ENCODE measurements at regions not wholly inside any gene's neighbourhood (a gene's known extent, or its start where the extent isn't known, plus 50 kb on each side); places are given as distances from the start of the nearest gene placed in this dataset.
"Not testable (repeated sequence)": the region's sequence is repeated elsewhere in the genome, so short reads cannot be mapped to it uniquely, and the experiment has no call there.

DNA sequence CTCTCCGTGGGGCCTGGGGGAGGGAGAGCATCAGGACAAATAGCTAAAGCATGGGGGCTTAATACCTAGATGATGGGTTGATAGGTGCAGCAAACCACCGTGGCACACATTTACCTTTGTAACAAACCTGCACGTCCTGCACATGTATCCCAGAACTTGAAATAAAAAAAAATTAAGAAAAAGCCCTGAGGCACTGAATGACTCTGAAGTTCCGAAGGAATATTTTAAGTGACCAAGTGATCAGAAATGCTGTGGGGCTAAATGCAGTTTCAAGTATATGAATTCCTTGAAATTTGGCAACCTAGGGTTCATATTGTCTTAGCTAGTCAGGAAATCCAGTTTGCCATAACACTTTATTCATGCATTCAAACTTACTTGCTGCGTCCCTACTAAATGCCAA lies 127.5 kb downstream of the MC4R start:
- Mint-ChIP-seq H3K9me3 (peaks cover 2% of the 10 kb centered on the region), H3K4me3 (no peak overlapping the region)
- POLR2A ChIA-PET, result no interaction called here

DNA sequence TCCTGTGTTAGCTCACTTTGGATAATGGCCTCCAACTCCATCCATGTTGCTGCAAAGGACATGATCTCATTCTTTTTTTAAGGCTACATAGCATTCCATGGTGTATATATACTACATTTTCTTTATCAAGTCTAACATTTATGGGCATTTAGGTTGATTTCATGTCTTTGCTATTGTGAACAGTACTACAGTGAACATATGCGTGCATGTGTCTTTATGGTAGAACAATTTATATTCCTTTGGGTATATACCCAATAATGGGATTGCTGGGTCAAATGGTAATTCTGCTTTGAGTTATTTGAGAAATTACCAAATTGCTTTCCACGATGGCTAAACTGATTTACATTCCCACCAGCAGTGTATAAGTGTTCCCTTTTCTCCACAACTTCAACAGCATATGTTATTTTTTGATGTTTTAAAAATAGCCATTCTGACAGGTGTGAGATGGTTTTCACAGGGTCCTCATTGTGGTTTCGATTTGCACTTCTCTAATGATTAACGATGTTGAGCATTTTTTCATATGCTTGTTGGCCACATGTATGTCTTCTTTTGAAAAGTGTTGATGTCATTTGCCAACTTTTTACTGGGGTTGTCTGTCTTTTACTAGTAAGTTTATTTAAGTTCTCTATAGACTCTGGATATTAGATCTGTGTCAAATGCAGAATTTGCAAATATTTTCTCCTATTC lies 133.4 kb downstream of the MC4R start:
- H3K36me3 Mint-ChIP-seq (ENCODE audit: low read depth); H3K9me3 Mint-ChIP-seq; H3K4me3 Mint-ChIP-seq; DNase-seq; CTCF ChIA-PET; POLR2A ChIA-PET; H3K4me1 Mint-ChIP-seq; H3K27me3 Mint-ChIP-seq; H3K27ac Mint-ChIP-seq: not testable (repeated sequence)

More for the DNA sequence above, 127.5 kb downstream of the MC4R start:
- no peaks in the 10 kb centered on the region for H3K4me1 Mint-ChIP-seq
- no peaks in the 10 kb centered on the region for H3K27me3 Mint-ChIP-seq
- no peak for DNase-seq
- no peak overlapping the region for H3K27ac Mint-ChIP-seq
- CTCF ChIA-PET, result no interaction called here
- H3K36me3 Mint-ChIP-seq (ENCODE audit: low read depth), result no peaks in the 10 kb centered on the region

DNA sequence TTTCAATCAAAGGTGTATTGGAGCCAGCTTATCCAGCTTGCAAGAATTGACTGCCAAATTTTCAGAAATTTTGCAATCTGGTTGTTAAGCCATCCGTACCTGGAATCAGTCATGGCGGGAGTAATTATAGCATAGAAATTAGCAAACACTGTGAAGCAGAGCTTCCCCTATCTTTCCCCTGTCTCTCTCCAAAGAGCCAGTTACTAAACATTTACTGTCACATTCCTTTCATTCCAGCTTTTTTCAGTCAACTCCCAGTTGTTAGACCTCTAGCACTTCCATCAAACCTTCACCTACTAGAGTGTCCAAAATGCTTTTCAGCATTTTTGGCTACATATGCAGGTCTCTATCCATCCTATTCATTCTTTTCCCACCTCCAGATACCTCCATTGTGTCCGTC lies 137.4 kb downstream of the MC4R start:
- no peak overlapping the region for H3K4me3 Mint-ChIP-seq
- CTCF ChIA-PET, result no interaction called here
- POLR2A ChIA-PET, result no interaction called here
- no peaks in the 10 kb centered on the region for H3K4me1 Mint-ChIP-seq
- H3K36me3 Mint-ChIP-seq (ENCODE audit: low read depth), result no peaks in the 10 kb centered on the region
- no peak for DNase-seq
- H3K27ac Mint-ChIP-seq, result no peak overlapping the region
- no peaks in the 10 kb centered on the region for H3K9me3 Mint-ChIP-seq
- no peaks in the 10 kb centered on the region for H3K27me3 Mint-ChIP-seq

DNA sequence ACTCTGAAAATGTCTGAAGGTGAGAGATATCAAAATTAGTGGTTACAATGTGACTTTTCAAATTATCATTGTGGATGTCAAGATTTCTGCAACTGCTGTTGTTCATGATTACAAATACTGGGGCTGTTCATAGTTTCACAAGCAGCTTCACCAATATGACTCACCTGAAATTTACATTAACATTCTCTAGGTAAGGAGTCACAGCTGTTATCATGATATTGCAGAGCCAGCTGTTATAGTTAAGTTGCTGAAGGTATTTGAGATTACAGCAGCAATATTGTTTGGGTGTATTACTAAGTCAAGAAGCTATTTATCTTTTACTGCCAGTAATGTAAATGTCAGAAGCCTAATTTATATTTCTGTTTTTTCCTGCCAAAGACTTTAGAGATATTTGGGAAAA lies 140.0 kb downstream of the MC4R start:
- no peak overlapping the region for H3K27ac Mint-ChIP-seq
- H3K4me3 Mint-ChIP-seq, result no peak overlapping the region
- H3K27me3 Mint-ChIP-seq, result no peaks in the 10 kb centered on the region
- ChIA-PET POLR2A (no interaction called here), CTCF (no interaction called here)
- H3K4me1 Mint-ChIP-seq, result no peaks in the 10 kb centered on the region
- H3K9me3 Mint-ChIP-seq, result no peaks in the 10 kb centered on the region
- no peaks in the 10 kb centered on the region for H3K36me3 Mint-ChIP-seq (ENCODE audit: low read depth)
- no peak for DNase-seq

DNA sequence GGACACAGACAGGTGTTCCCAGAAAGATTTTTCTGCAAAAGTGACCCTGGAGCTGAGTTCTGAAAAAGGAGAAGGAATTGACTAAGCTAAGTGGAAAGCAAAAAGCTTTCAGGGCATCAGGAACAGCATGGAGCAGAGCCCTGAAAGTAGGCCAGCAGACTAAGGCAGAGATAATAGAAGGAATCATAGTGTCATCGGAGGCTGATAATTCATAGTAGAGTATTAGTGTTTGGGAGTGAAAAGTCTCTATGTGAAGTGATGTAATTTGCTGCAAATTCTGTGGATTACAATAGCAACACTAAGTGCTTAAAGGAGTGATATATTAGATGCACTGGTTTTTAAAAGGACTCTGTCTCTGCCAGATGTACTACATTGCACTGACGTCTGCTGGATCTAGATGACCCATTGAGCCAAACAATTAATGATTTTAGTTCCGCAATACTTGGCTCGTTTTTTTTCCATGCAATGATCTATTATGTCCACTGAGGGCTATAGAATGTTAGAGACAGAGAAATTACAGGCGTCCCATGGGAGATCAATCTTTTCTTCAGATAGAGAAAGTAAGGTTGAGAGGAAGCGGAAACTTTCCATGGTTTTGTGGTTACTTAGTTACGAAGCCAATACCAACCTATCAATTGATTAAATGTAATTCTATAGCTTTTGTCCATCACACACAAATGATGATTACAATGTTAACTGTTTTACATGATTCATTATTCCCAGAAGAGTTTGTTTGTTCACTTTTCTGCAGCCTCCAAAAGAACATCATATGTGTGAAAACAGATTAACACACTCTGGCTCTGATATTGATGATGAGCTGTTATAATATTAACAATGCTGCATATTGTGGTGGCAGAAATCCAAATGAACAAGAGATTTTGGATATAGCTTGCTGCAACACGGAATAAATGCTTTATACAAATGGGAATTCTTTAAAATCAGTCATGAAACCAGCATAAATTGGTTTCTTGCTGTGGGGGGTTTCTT lies 143.7 kb downstream of the MC4R start:
- ChIA-PET CTCF (no interaction called here), POLR2A (no interaction called here)
- no peak for DNase-seq
- Mint-ChIP-seq H3K36me3 (ENCODE audit: low read depth) (no peaks in the 10 kb centered on the region), H3K4me1 (no peaks in the 10 kb centered on the region), H3K4me3 (no peak overlapping the region), H3K27ac (no peak overlapping the region), H3K27me3 (no peaks in the 10 kb centered on the region), H3K9me3 (peaks cover 8% of the 10 kb centered on the region)

DNA sequence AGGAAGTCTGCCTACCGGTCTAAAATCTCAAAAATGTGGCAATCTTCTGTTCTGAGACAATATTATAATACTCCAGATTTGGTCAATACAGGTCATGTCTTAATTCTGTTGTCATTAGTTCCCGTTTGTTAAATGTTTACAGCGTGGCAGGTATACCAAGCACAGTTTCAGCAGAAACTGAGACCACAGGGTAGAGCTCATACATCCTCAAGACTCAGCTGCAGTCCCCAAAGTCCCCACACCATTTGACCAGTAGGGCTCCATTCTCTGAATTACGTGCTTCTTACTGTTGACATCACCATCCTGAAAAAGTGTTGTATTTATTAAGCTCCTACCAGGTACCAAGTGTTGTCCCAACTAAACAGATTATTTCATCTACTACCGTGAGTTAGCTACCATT lies 157.1 kb downstream of the MC4R start:
- Mint-ChIP-seq H3K27ac (no peak overlapping the region), H3K36me3 (ENCODE audit: low read depth) (no peaks in the 10 kb centered on the region), H3K27me3 (no peaks in the 10 kb centered on the region), H3K4me3 (no peak overlapping the region), H3K9me3 (no peaks in the 10 kb centered on the region), H3K4me1 (no peaks in the 10 kb centered on the region)
- ChIA-PET POLR2A (no interaction called here), CTCF (no interaction called here)
- no peak for DNase-seq

DNA sequence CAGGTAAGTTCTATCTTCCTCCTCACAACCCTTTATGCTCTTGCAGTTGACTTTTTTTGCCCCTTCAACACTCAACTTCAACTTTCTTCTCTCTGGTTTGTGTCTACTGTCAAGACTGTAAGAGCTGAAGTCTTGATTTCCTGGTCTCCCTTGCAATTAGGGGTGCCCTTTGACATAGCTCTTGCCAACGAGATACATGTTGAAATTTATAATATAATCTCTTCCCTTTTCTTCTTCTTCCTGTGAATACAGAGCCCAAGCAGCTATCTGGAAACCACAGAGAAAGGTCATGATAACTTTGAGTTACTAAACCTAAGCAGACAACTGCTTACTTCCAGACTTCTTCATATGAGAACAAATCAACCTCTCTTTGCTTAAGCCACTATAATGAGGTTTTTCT lies 163.5 kb downstream of the MC4R start:
- Mint-ChIP-seq H3K9me3 (no peaks in the 10 kb centered on the region), H3K4me3 (no peak overlapping the region), H3K4me1 (no peaks in the 10 kb centered on the region), H3K27ac (no peak overlapping the region), H3K27me3 (no peaks in the 10 kb centered on the region), H3K36me3 (ENCODE audit: low read depth) (no peaks in the 10 kb centered on the region)
- CTCF ChIA-PET, result no interaction called here
- POLR2A ChIA-PET, result no interaction called here
- no peak for DNase-seq

DNA sequence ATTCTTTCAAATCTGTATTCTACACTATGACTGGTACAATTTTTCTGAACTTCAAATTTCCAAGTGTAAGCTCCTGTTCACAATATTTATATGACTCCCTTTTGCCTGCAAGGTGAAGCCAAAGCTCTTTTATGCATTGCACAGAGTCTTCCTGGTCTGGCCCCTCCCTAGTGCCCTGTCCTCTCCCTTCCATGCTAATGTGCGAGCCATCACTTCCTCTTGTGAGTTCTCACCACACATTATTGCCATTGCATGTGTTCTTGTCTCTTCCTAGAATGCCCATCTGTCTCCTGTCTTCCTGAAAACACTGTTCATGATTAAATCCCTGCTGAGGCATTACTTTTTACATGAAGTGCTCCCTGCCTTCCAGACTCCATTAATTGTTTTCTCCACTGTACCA lies 169.9 kb downstream of the MC4R start:
- ChIA-PET POLR2A (no interaction called here), CTCF (no interaction called here)
- H3K36me3 Mint-ChIP-seq (ENCODE audit: low read depth), result no peaks in the 10 kb centered on the region
- H3K27ac Mint-ChIP-seq, result no peak overlapping the region
- H3K9me3 Mint-ChIP-seq, result no peaks in the 10 kb centered on the region
- H3K4me3 Mint-ChIP-seq, result no peak overlapping the region
- no peaks in the 10 kb centered on the region for H3K27me3 Mint-ChIP-seq
- no peak for DNase-seq
- no peaks in the 10 kb centered on the region for H3K4me1 Mint-ChIP-seq

DNA sequence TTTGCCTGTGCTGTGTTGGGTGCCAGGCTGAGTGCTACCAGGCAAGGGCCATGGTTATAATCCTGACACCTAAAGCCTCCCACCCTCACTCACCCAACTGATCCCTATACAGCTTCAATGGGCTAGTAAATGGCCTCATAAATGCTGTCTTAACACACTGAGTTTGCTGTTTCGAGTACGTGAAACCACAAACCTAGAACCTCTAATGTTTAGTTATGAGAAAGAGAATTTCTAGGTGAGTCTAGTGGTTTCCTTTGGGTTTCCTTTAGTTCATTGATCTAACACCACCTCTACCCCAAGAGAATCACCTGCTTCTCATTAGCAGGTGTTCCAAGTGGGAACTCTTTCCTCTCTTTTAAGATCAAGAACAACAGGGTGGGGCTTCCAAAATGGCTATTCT lies 172.0 kb downstream of the MC4R start:
- H3K9me3 Mint-ChIP-seq, result no peaks in the 10 kb centered on the region
- DNase-seq, result no peak
- no peaks in the 10 kb centered on the region for H3K36me3 Mint-ChIP-seq (ENCODE audit: low read depth)
- POLR2A ChIA-PET, result no interaction called here
- H3K27ac Mint-ChIP-seq, result no peak overlapping the region
- no peaks in the 10 kb centered on the region for H3K27me3 Mint-ChIP-seq
- no peaks in the 10 kb centered on the region for H3K4me1 Mint-ChIP-seq
- CTCF ChIA-PET, result no interaction called here
- H3K4me3 Mint-ChIP-seq, result no peak overlapping the region

DNA sequence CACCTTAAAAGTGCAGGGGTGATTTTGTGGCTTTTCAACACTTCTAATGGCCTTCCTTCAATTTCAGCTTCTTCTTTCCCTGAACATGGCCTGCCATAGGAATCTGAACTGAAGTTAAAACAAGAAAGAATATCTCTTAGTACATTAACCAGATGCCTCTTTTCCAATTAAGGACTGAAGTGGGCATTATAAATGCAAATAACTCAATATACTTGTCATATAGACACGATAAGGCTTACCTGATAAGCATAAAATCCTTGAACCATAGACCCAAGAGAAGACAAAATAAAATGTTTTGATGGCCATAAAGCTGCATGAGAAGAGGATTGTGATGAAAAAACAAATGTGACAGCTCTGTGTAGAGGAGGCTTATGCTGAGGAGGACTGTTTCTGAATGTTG lies 173.1 kb downstream of the MC4R start:
- CTCF ChIA-PET, result no interaction called here
- Mint-ChIP-seq H3K27ac (no peak overlapping the region), H3K4me1 (no peaks in the 10 kb centered on the region), H3K9me3 (no peaks in the 10 kb centered on the region), H3K27me3 (no peaks in the 10 kb centered on the region), H3K36me3 (ENCODE audit: low read depth) (no peaks in the 10 kb centered on the region), H3K4me3 (no peak overlapping the region)
- no peak for DNase-seq
- POLR2A ChIA-PET, result no interaction called here

DNA sequence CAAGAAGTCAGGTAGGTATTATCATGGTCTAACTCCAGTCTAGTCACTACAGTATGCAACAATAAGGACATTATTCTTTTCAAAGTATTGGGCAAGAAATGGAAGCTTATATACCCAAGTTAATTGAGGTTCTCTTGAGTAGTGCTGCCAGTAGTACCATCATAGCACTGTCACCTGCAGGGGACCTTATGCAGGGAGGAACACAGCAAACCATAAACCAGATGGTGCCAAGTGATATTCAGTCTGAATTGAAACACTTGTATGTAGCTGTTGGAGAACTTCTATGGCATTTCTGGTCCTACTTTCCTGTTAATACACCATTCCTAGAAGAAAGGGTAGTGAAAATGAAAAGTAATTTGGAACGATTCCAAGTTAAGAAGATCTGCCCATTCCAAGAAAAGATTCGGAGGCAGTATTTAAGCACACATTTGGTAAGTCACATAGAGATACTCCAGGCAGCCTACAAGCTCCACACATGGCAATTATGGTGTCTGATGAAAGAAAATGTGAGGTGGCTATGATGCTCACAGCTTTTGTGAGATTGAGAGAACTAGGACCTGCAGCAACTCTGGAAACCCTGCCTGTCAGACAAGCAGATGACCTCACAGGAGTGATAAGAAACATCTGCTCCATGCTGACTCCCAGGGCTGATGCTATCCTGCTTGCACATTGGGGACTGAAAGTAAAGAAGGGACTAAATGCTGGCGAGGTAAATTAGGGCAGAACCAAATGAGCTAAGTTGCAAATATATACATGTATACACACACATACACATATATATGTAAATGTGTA lies 174.7 kb downstream of the MC4R start:
- ChIA-PET POLR2A (no interaction called here), CTCF (no interaction called here)
- DNase-seq, result no peak
- no peaks in the 10 kb centered on the region for H3K9me3 Mint-ChIP-seq
- H3K36me3 Mint-ChIP-seq (ENCODE audit: low read depth), result no peaks in the 10 kb centered on the region
- H3K27me3 Mint-ChIP-seq, result no peaks in the 10 kb centered on the region
- H3K4me1 Mint-ChIP-seq, result no peaks in the 10 kb centered on the region
- H3K4me3 Mint-ChIP-seq, result no peak overlapping the region
- no peak overlapping the region for H3K27ac Mint-ChIP-seq

DNA sequence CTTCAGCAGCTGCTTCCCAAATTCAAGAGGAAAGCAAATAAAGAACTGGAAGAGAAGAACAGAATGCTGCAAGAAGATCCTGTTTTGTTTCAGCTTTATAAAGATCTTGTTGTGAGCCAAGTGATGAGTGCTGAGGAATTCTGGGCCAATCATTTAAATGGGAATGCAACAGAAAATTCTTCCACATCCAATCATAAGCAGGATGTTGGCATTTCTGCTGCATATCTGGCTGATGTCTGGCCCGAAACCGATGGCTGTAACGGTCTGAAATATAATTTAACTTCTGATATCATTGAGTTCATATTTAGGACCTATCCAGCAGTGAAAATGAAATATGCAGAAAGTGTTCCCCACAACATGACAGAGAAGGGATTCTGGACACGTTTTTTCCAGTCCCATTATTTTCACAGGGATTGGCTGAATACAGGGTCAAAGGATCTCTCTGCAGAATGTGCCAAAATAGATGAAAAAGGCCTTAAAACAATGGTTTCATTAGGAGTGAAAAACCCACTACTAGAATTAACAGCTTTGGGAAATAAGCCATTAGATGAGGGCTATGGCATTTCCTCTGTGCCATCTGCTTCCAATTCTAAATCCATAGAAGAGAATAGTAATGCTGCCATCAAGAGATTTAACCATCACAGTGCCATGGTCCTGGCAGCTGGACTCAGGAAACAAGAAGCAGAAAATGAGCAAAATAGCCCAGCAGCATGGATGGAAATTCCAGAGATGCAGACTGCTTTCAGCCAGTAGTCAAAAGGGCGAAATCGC lies 175.6 kb downstream of the MC4R start:
- POLR2A ChIA-PET, result no interaction called here
- no peak overlapping the region for H3K4me3 Mint-ChIP-seq
- no peak overlapping the region for H3K27ac Mint-ChIP-seq
- H3K9me3 Mint-ChIP-seq, result no peaks in the 10 kb centered on the region
- no peaks in the 10 kb centered on the region for H3K27me3 Mint-ChIP-seq
- no peak for DNase-seq
- CTCF ChIA-PET, result no interaction called here
- no peaks in the 10 kb centered on the region for H3K4me1 Mint-ChIP-seq
- no peaks in the 10 kb centered on the region for H3K36me3 Mint-ChIP-seq (ENCODE audit: low read depth)

DNA sequence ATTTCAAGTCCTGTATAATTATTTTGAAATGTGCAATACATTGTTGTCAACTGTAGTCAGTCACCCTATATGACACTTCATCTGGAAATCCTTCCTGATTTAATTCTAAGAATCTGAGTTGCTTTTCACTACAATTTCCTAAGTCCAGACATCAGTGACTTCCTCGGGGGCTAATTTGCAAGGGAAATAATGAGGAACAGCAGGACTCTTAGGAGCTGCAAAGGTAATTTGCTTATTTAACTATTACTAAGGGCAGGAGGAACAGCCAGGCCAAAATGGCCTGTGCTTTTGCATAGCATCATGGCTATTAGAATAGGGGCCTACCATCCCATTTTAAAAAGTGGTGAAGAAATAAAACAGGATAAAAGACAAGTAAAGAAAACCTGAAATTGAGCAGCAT lies 178.8 kb downstream of the MC4R start:
- Mint-ChIP-seq H3K9me3 (no peaks in the 10 kb centered on the region), H3K4me1 (no peaks in the 10 kb centered on the region), H3K27me3 (no peaks in the 10 kb centered on the region), H3K27ac (no peak overlapping the region), H3K4me3 (no peak overlapping the region), H3K36me3 (ENCODE audit: low read depth) (no peaks in the 10 kb centered on the region)
- ChIA-PET CTCF (no interaction called here), POLR2A (no interaction called here)
- no peak for DNase-seq
